Adrenal gland (tissue), 9 donors: ENCODE measurements at regions not wholly inside any gene's neighbourhood (a gene's known extent, or its start where the extent isn't known, plus 50 kb on each side); places are given as distances from the start of the nearest gene placed in this dataset.

Experiments
- DNase-seq, 7 donors: peaks; one replicate each; pipeline ENCODE4 v3.0.0-alpha.2; 2019 to 2020
- H3K27ac ChIP-seq, 5 donors: fragments of 200-600 bp; sonication (generic) in 4 of 5; 1 replicate in 3 of 5; 2 replicates in 2 of 5; pipeline versions ENCODE4 v1.5.1 to v1.8.0; 2016 to 2020; ENCODE audit warnings: mild to moderate bottlenecking in 1 of 5
- H3K27me3 ChIP-seq: fragments of 200-600 bp; 2 replicates; pipeline ENCODE4 v1.8.0; 2021
- H3K36me3 ChIP-seq, 2 donors: fragments of 200-600 bp; replicated peaks in 1 of 2; 1 replicate in 1 of 2; 2 replicates in 1 of 2; pipeline versions ENCODE4 v1.5.1 to v1.8.0; 2018 to 2022
- H3K4me1 ChIP-seq, 2 donors: fragments of 200-600 bp; replicated peaks in 1 of 2; 1 replicate in 1 of 2; 2 replicates in 1 of 2; pipeline versions ENCODE4 v1.5.1 to v1.8.0; 2018 to 2021
- H3K4me3 ChIP-seq, 4 donors: fragments of 200-600 bp; sonication (generic) in 3 of 4; one replicate each; pipeline ENCODE4 v1.5.1; 2016 to 2018
- H3K9me3 ChIP-seq, 3 donors: fragments of 200-600 bp; sonication (generic) in 1 of 3; replicated peaks in 1 of 3; 1 replicate in 2 of 3; 2 replicates in 1 of 3; pipeline versions ENCODE4 v1.5.1 to v1.8.0; 2016 to 2021
- POLR2A ChIP-seq, 2 donors: fragments of 450-650 bp; IDR thresholded peaks; one replicate each; pipeline ENCODE4 v1.6.1; 2017; ENCODE audit warnings: antibody characterized with exemption in 2 of 2, mild to moderate bottlenecking in 2 of 2, moderate library complexity in 1 of 2
- WGBS, 4 donors: extraction: QIAGEN DNeasy Blood & Tissue Kit in 2 of 4; methylation state at CpG; one replicate each; pipeline versions ENCODE4 v1.1.5 to v1.1.7; 2013 to 2017; 5-methylcytosine and 5-hydroxymethylcytosine counted together
- intact Hi-C, 2 donors: fragments of 100-400 bp; cut with DNase I; formaldehyde crosslinking; loops; one replicate each; pipeline versions ENCODE4 v1.14.1 to v1.15.0; 2022 to 2023
- TF ChIP-seq, protein P1 (sequence below), 6 experiments: fragments of 450-650 bp in 4 of 6; fragments of 200-600 bp in 2 of 6; sonication (generic) in 1 of 6; IDR thresholded peaks; 1 replicate in 5 of 6; 2 replicates in 1 of 6; pipeline versions ENCODE4 v1.5.1 to v1.8.0; 2016 to 2021; ENCODE audit warnings: antibody characterized with exemption in 6 of 6, mild to moderate bottlenecking in 2 of 6, moderate library complexity in 1 of 6
- donor health status: healthy with polysubstance abuse.
- donor health status: Bipolar disorder and iron deficiency.
- donor health status: DM: yes; HTN: yes; CAD: no.
- donor health status: DM: no; HTN: no; CAD: no.
- donor health status: DM: no; HTN: no; CAD: no.

DNA sequence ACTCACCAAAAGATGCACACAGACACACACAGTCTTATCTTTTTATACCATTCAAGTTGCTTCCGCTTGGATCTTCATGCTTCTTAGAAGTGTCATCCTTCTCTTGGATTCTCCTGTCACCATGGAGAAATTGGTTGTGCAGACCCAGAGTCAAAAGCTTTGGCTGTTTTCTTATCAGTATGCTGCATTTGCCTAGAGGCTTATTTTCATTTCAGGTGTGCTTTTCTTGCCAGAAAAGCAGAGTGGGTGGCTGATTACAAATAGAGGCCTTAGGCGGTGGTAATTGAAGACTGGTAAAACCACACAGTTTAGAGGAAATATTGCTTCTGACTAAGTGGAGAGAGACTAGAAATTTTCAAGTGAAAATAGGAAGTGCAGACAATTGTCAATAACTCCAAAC lies 70.2 kb upstream of the TLE4 start:
- Histone ChIP-seq H3K36me3 (no peaks in the 10 kb centered on the region), H3K27ac (no peak overlapping the region), H3K9me3 (no peaks in the 10 kb centered on the region), H3K4me1 (no peaks in the 10 kb centered on the region), H3K27me3 (no peaks in the 10 kb centered on the region), H3K4me3 (no peak overlapping the region)
- TF ChIP-seq POLR2A (IDR thresholded peaks at IDR 0.05): no peak
- TF ChIP-seq, protein P1, sequence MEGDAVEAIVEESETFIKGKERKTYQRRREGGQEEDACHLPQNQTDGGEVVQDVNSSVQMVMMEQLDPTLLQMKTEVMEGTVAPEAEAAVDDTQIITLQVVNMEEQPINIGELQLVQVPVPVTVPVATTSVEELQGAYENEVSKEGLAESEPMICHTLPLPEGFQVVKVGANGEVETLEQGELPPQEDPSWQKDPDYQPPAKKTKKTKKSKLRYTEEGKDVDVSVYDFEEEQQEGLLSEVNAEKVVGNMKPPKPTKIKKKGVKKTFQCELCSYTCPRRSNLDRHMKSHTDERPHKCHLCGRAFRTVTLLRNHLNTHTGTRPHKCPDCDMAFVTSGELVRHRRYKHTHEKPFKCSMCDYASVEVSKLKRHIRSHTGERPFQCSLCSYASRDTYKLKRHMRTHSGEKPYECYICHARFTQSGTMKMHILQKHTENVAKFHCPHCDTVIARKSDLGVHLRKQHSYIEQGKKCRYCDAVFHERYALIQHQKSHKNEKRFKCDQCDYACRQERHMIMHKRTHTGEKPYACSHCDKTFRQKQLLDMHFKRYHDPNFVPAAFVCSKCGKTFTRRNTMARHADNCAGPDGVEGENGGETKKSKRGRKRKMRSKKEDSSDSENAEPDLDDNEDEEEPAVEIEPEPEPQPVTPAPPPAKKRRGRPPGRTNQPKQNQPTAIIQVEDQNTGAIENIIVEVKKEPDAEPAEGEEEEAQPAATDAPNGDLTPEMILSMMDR (IDR thresholded peaks at IDR 0.05): no peak
- WGBS, 4 donors: 81 to 86% (median 82%) methylated on average over 2 of the region's 2 CpGs
- no peak for DNase-seq
- intact Hi-C loops: no loop called here

DNA sequence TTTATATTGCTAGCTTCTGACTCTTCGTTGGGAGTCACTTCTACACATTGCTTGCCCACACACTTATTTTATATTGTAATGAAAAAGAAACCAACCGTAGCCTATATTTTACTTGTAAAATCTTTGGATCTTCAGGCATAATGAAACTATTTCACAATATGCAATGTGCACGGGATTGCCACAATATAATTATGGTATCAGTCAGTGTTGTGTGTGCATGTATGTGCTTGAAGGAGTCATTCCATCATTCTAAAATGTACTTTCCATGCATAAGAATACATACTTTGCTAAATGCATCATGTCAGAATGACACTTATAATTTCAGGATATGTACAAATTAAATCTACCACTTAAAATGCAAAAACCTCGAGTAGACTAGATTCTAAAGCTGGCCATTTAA lies 64.0 kb upstream of the TLE4 start:
- no peak for DNase-seq
- intact Hi-C loops: no loop called here
- no peak overlapping the region for H3K27ac ChIP-seq
- no peaks in the 10 kb centered on the region for H3K9me3 ChIP-seq
- H3K4me3 ChIP-seq: no peak overlapping the region
- no peak for TF ChIP-seq POLR2A (IDR thresholded peaks at IDR 0.05)
- TF ChIP-seq, protein P1 (IDR thresholded peaks at IDR 0.05): no peak
- WGBS, 4 donors: 73 to 86% (median 78%) methylated on average over 4 of the region's 4 CpGs
- no peaks in the 10 kb centered on the region for H3K4me1 ChIP-seq
- H3K36me3 ChIP-seq: no peaks in the 10 kb centered on the region
- no peaks in the 10 kb centered on the region for H3K27me3 ChIP-seq

DNA sequence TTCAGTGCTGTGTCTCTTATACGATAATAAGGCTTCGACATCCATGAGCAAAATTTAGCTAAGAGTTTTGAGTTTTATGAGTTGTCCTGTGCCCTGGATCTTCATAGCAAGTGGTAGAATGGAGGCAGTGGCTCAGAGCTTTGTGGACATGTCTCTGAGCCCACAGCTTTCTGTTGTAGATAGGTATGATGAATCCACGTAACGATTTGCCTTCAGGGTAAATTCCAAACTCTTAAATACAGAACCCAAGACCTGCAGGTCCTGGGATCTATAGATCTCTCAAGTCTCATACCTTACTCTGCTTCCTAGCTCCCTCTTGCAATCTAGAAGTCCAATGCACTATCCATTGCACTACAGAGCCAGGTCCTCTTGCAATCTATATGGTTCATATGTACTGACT lies 59.5 kb upstream of the TLE4 start:
- TF ChIP-seq POLR2A (IDR thresholded peaks at IDR 0.05): no peak
- TF ChIP-seq, protein P1 (IDR thresholded peaks at IDR 0.05): no peak
- intact Hi-C loops: no loop called here
- 65 to 95% (median 87%) methylated on average over 4 of the region's 4 CpGs for WGBS, 4 donors

More for the DNA sequence above, 59.5 kb upstream of the TLE4 start:
- Histone ChIP-seq H3K9me3 (no peaks in the 10 kb centered on the region), H3K36me3 (no peaks in the 10 kb centered on the region), H3K27me3 (no peaks in the 10 kb centered on the region), H3K27ac (no peak overlapping the region), H3K4me3 (no peak overlapping the region), H3K4me1 (no peaks in the 10 kb centered on the region)
- no peak for DNase-seq
